SKM-1 (cell line): ENCODE measurements at regions not wholly inside any gene's neighbourhood (a gene's known extent, or its start where the extent isn't known, plus 50 kb on each side); places are given as distances from the start of the nearest gene placed in this dataset.

Source experiments
- DNase-seq: peaks from one replicate; lab custom pipeline; 2025; ENCODE audit not compliant: unreplicated experiment; lab: John Stamatoyannopoulos, UW

GRCh38 chr5:56692359-56693219 is 122.8 kb upstream of the MAP3K1 start:
- peak; percentile 29 for DNase-seq

- no peak for DNase-seq
Observed at GRCh38 chr5:56688402-56688801, 126.9 kb upstream of the MAP3K1 start.

- peak; percentile 6 for DNase-seq
Observed at GRCh38 chr5:56686337-56687195, 128.8 kb upstream of the MAP3K1 start.

DNA sequence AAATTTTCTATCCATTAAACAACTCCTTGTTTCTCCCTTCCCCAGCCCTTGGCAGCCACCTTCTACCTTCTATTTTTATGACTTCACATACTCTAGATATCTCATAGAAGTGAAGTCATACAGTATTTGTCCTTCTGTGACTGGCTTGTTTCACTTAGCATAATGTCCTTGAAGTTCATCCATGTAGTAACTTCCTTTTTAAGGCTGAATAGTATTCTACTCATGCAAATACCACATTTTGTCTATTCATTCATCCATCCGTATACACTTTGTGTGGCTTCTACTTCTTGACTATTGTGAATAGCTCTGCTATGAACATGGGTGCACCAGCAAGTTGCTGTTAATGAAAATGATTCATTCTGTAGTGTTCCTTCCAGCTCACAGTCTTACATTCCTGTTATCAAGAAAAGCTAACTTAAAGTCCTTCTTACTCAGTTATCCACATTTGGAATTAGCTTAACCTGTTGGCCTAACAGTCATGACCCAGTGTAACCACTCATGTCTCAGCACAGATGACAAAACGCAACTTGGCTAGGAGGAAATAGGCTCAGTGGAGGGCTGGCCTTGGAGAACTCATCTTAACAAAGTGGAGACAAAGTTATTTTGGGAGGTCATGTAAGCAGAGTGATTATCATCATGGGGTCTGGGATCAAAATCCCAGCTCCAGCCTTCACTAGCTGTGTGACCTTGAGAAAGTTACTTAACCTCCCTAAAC is 129.7 kb upstream of the MAP3K1 start:
- DNase-seq, result no peak

GRCh38 chr5:56684159-56684558 is 131.2 kb upstream of the MAP3K1 start:
- no peak for DNase-seq

DNA sequence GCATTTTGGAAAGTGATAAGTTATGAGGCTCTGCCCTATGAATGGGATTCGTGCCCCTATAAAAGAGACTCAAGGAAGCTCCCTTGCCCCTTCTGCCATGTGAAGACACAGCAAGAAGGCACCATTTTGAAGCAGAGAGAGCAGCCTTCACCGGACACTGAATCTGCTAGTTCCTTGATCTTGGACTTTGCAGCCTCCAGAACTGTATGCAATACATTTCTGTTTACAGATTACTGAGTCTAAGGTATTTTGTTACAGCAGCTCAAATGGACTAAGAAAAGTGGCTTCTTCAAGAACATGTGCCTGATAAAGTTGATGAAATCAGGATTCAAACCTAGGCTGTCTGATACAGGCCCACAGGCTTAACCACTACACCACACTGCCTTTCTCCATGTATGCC is 131.6 kb upstream of the MAP3K1 start:
- no peak for DNase-seq

DNA sequence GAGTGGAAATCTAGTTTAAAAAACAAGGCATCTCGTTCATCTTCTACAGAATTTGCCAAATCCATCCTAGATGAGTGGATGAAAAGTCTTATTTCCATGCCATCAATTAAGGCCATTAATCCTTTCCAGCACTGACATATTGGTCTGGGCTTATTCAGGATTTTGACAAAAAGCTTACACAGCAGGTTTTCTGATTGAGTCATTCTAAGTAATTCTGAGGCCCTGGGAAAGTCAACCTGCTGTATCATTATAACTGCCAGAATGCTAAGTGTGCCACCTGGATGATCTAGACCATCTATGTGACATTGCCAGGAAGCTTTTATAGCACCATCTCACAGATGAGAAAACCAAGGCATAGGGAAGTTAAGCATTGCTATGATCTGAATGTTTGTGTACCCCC is 132.1 kb upstream of the MAP3K1 start:
- DNase-seq, result no peak

DNA sequence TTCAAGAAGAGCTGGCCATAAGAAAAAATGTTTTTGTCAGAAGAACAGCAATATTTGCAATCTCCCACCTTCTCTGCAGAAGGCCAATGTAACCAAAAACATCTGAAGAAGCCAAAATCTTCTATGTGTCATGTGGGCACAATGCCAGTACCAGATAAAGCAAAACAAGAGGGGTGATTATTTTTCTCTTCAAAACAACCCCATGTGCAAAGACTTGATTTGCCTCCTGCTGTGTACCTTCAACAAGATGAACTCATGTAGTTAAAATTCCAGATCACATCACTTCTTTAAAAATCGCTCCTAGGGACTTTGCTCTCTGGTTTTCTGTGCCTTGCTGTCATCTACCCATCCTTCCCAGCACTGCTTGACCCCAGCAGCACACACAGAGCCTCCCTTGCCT is 134.0 kb upstream of the MAP3K1 start:
- DNase-seq, result no peak

DNA sequence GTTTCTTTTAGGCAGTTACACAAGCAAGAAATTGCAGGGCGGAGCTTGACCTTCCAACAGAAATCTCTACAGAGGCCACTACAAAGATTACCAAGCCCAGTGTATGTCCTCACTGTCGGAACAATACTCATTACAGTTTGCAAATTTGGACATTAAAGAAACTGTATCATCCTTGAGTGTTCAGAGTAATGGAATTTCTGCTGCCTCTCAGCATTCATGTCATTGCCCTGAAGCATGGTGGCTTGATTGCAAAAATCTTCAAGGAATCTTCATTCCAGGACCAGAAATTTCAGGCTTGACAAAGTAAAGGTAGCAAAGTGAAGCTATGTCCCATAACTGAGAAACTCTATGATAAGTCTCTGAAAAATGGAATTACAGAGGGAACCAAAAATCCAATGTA is 134.6 kb upstream of the MAP3K1 start:
- DNase-seq, result no peak

DNA sequence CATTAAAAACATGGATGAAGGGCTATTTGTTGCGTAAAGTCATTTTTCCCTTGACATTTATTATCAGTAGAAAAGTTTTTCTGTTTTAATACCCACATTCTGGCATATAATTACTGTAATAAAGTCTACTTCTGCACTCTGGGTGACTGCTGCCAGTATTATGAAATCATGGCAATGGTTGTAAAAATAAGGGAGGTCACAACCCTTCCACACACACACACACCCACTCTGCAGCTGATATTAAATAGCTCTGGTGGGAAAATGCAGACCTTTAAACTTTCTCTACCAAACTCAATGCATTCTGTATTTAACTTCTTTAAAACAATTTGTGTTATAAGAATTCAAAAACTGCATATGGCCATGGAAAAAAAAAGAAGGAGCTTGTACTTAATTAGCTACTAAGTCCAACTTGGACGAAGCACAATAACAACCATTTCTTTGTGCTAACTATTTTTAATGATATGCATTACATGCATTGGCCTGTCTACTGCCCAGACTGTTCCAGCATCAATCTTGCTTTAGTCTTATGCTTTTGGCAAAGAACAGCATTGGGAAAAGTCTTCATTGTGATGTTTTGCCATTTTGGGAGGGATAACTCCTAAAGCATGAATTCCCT is 137.6 kb upstream of the MAP3K1 start:
- DNase-seq, result no peak

DNA sequence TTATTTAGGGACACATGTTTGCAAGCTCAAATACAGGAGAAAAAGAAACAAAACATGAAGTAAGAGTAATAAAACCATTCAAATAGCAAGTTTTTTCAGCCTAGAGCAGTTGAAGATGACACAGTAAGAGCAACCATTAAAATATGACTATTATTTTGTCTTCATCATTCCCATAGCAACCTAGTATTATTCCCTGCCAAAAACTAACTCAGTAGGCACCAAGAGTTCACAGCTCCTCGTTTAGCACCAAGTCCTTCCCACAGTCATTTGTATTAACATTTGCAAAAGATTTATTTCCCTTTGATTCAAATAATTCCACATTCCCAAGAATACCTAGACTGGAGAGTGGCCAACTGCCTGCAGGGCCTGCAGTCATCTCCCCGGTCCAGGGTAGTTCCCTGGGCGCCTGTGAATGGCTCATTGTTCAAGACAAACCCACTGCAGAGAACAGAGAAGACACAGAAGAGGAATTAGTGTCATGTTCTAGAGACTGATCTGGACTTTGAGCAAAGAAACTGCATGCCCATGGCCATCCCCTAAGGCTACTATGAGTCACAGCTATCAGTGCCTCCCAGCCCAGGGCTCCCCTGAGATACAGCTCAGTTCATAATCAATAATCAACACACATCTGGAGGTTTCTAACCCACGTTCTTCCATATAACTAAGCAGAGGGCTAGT is 139.1 kb upstream of the MAP3K1 start:
- DNase-seq, result no peak

DNA sequence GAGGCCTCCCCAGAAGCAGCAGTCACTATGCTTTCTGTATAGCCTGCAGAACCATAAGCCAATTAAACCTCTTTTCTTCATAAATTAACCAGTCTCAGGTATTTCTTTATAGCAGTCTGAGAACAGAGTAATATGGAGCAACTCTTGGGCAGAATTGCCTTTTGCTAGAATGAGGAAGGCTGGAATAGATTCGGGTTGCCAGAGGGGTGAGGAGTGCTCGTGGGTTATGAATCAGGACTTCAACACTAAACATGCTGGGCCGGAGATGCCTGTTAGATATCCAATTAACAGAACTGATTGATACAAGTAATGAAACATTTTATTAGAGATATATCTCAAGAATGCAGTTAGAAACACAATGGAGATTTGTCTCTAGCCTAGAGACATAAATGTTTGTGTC is 140.9 kb upstream of the MAP3K1 start:
- DNase-seq, result no peak

- DNase-seq, result peak; percentile 76
Observed at GRCh38 chr5:56673171-56673570, 142.2 kb upstream of the MAP3K1 start.

- peak; percentile 47 for DNase-seq
Observed at GRCh38 chr5:56671571-56671970, 143.8 kb upstream of the MAP3K1 start.

GRCh38 chr5:56670916-56671315 is 144.4 kb upstream of the MAP3K1 start:
- DNase-seq, result no peak

GRCh38 chr5:56669534-56670483 is 145.5 kb upstream of the MAP3K1 start:
- peak; percentile 92 for DNase-seq

GRCh38 chr5:56668996-56669395 is 146.4 kb upstream of the MAP3K1 start:
- no peak for DNase-seq

DNA sequence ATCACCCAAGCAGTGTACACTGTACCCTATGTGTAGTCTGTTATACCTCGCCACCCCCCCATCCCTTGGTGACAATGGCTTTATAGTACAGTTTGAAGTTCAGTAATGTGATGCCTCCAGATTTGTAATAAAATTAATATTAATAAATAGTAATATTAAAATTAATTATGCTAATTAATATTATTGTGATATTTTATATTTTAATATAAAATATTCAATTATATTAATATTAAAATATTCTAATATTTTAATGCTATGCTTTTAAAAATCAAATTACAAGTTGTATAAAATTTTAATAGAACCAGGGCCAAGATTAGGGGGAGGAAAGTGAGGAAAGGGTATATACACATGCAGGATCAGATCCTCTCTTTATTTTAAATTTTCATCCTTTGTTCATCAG is 147.7 kb upstream of the MAP3K1 start:
- DNase-seq, result no peak

DNA sequence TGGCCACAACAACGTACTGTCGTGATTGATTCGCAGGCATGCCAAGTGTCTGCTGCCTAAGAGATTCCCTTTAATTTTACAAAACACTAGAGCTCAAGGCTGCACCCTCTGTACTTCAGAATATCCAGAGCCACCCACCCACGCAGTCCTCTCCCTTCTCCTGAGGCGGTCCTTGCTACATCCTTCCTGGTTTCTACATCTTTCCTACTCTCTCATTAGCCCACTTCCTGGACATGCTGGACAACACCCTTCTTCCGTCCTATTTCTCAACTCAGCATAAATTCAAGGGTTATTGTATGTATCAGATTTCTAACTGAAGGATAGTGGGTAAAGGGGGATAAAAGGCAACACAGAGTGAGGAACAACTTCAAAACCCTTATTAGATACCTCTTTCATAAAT is 148.4 kb upstream of the MAP3K1 start:
- DNase-seq, result no peak
